K562 (cell line): ENCODE measurements at regions not wholly inside any gene's neighbourhood (a gene's known extent, or its start where the extent isn't known, plus 50 kb on each side); places are given as distances from the start of the nearest gene placed in this dataset.

Source experiments
- ATAC-seq: fragments of 200-7000 bp; cut with Tn5 transposase; 3 replicates; pipeline ENCODE4 v1.9.1; 2020; ENCODE audit warnings: moderate library complexity
- BruUV-seq: library from RNA; stranded (reverse); fragments of 400-500 nt; replicated peaks from 2 replicates; lab custom pipeline; 2021; lab: Mats Ljungman, UMichigan
- CTCF ChIA-PET: fragments of 300-600 bp; formaldehyde crosslinking; extraction: SDS; loops from one replicate; lab custom pipeline; 2021; ENCODE audit warnings: low intra/inter-chr PET ratio; lab: Yijun Ruan, JAX
- POLR2A ChIA-PET: fragments of 300-600, 350-650 bp; sonication (Branson Sonifier 250); formaldehyde crosslinking; extraction: SDS; loops from one replicate; lab custom pipeline; 2021; ENCODE audit warnings: antibody characterized with exemption, inconsistent platforms; lab: Yijun Ruan, JAX
- DNase-seq, 4 experiments: peaks; one replicate each; pipeline versions ENCODE4 v3.0.0 to v3.0.0-alpha.2; 2011 to 2018; ENCODE audit warnings: low spot score in 3 of 4, mixed read lengths in 3 of 4; ENCODE audit errors: extremely low read depth in 1 of 4
- FAIRE-seq: peaks from 2 replicates; lab custom pipeline; 2011; peaks lifted over from hg19 to GRCh38; lab: Jason Lieb, UNC
- H2AFZ ChIP-seq: 2 replicates; pipeline ENCODE4 v1.6.0; 2011; ENCODE audit warnings: low read depth, low read length, control low read depth, inconsistent platforms
- H3K27ac ChIP-seq: fragments of 200-600 bp; 3 replicates; pipeline ENCODE4 v1.8.0; 2011; ENCODE audit warnings: low read depth, mild to moderate bottlenecking, control low read depth, inconsistent platforms, low read length, moderate library complexity, mixed read lengths; ENCODE audit errors: extremely low read depth
- H3K27me3 ChIP-seq, 2 experiments: fragments of 300-600 bp in 1 of 2; 2 replicates in 1 of 2; 3 replicates in 1 of 2; pipeline versions ENCODE4 v1.6.0 to v1.8.0; 2011; ENCODE audit warnings: inconsistent platforms in 2 of 2, low read length in 2 of 2, mild to moderate bottlenecking in 1 of 2, mixed read lengths in 1 of 2, moderate library complexity in 1 of 2; ENCODE audit not compliant: control insufficient read depth in 2 of 2, insufficient read depth in 2 of 2
- H3K36me3 ChIP-seq: fragments of 300-600 bp; 3 replicates; pipeline ENCODE4 v1.8.0; 2011; ENCODE audit warnings: mild to moderate bottlenecking, low read length, inconsistent platforms; ENCODE audit not compliant: control insufficient read depth, insufficient read depth
- H3K4me1 ChIP-seq, 2 experiments: fragments of 200-600 bp in 1 of 2; replicated peaks in 1 of 2; 2 replicates in 1 of 2; 3 replicates in 1 of 2; pipeline versions ENCODE4 v1.5.1 to v1.8.0; 2011; ENCODE audit warnings: inconsistent platforms in 2 of 2, low read length in 2 of 2, mild to moderate bottlenecking in 1 of 2, mixed read lengths in 1 of 2, moderate library complexity in 1 of 2; ENCODE audit not compliant: control insufficient read depth in 2 of 2, insufficient read depth in 2 of 2
- H3K4me2 ChIP-seq: 2 replicates; pipeline ENCODE4 v1.6.1; 2011; ENCODE audit warnings: low read length, control low read depth, inconsistent platforms, mixed read lengths; ENCODE audit not compliant: insufficient read depth
- H3K4me3 ChIP-seq: fragments of 200-600 bp; sonication (generic), shearing (Covaris generic); 2 replicates; pipeline ENCODE4 v1.5.1; 2016; ENCODE audit warnings: control low read depth, inconsistent platforms
- H3K79me2 ChIP-seq: fragments of 200-600 bp; 3 replicates; pipeline ENCODE4 v1.8.0; 2011; ENCODE audit warnings: low read length, inconsistent platforms; ENCODE audit not compliant: control insufficient read depth, insufficient read depth
- H3K9ac ChIP-seq, 2 experiments: 2 replicates each; pipeline versions ENCODE4 v1.6.0 to v1.6.1; 2011; ENCODE audit warnings: low read depth in 2 of 2, low read length in 2 of 2, control low read depth in 1 of 2, inconsistent platforms in 1 of 2, mild to moderate bottlenecking in 1 of 2, mixed read lengths in 1 of 2; ENCODE audit not compliant: insufficient read depth in 1 of 2
- H3K9me1 ChIP-seq: one replicate; pipeline ENCODE4 v1.6.0; 2011; ENCODE audit warnings: inconsistent platforms, mild to moderate bottlenecking, low read length, moderate library complexity; ENCODE audit not compliant: control insufficient read depth, insufficient read depth
- H3K9me3 ChIP-seq: replicated peaks from 2 replicates; pipeline ENCODE4 v1.5.1; 2011; ENCODE audit warnings: low read depth, low read length, inconsistent platforms; ENCODE audit not compliant: control insufficient read depth, insufficient read depth
- H4K20me1 ChIP-seq: replicated peaks from 2 replicates; pipeline ENCODE4 v1.6.1; 2011; ENCODE audit warnings: low read length, inconsistent platforms, mixed read lengths; ENCODE audit not compliant: control insufficient read depth, insufficient read depth
- CHAMP1 ChIP-seq: fragments of 450-650 bp; IDR thresholded peaks from 2 replicates; pipeline ENCODE4 v1.6.1; 2016; ENCODE audit warnings: mild to moderate bottlenecking
- CHD1 ChIP-seq: fragments of 200-600 bp; sonication (generic); IDR thresholded peaks from one replicate; pipeline ENCODE4 v1.6.1; 2012; ENCODE audit warnings: mild to moderate bottlenecking, moderate library complexity, low read length, inconsistent platforms
- TOE1 ChIP-seq, 2 experiments: fragments of 450-650 bp in 1 of 2; sonication (generic) in 1 of 2; formaldehyde crosslinking in 1 of 2; IDR thresholded peaks; 2 replicates each; pipeline versions ENCODE4 v1.7.1 to v1.8.0; 2016 to 2022; ENCODE audit warnings: borderline replicate concordance in 2 of 2, mild to moderate bottlenecking in 2 of 2, antibody characterized with exemption in 1 of 2, inconsistent platforms in 1 of 2, low read depth in 1 of 2, missing genetic modification reagents in 1 of 2, moderate library complexity in 1 of 2
- TRIM24 ChIP-seq, 2 experiments: fragments of 450-650 bp; IDR thresholded peaks; 2 replicates each; pipeline ENCODE4 v1.6.1; 2016
- U2AF1 ChIP-seq: fragments of 200-400 bp; formaldehyde crosslinking; optimal IDR thresholded peaks from 2 replicates; pipeline ENCODE3; 2017; ENCODE audit warnings: mild to moderate bottlenecking, low read depth, low read length, moderate library complexity
- WGBS: fragments of 100-300 bp; shearing (Covaris generic); methylation state at CpG from one replicate; pipeline ENCODE4 v1.1.6; 2016; ENCODE audit warnings: low coverage, mixed read lengths; ENCODE audit not compliant: insufficient coverage; ENCODE audit errors: missing lambda C conversion rate; 5-methylcytosine and 5-hydroxymethylcytosine counted together
- in situ Hi-C: fragments of 300-500 bp; cut with MboI; formaldehyde crosslinking; loops from 4 replicates; pipeline ENCODE4 v1.15.0; 2018; ENCODE audit warnings: inconsistent platforms, mixed read lengths
- intact Hi-C: fragments of 100-400 bp; cut with micrococcal nuclease; formaldehyde crosslinking; loops from 2 replicates; pipeline ENCODE4 v1.14.2; 2022

DNA sequence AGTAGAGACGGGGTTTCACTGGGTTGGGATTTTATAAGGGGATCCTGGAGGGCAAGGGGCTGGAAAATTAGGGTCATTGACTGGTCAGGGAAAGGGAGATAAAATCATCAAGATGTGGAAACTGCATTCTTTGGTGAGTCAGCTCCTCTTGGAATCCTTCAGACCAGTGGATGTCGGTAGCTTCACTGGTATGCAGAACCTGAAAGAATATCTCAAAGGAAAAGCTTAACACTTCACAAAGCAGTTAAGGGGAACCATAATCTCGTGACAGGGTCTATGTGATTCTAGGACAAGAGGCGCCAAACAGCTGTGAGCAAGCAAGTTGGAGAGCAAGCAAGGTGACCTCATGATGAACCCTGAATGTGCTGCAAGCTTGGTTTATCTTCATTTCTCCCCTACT is 634.7 kb upstream of the AUTS2 start:
- no peak overlapping the region for H3K4me3 ChIP-seq
- FAIRE-seq (no peak), ATAC-seq (no peak), DNase-seq (no peak)
- H2AFZ ChIP-seq = no peak overlapping the region
- BruUV-seq = no TSS peak
- H3K79me2 ChIP-seq = no peaks in the 10 kb centered on the region
- POLR2A ChIA-PET = interaction anchor here (0.6 kb wide), 1 partner anchor 33 kb away, joined by 3 read pairs; no protein-coding TSS in a partner anchor
- in situ Hi-C loops (no loop called here), intact Hi-C loops (no loop called here)
- no peaks in the 10 kb centered on the region for H3K9me1 ChIP-seq
- H4K20me1 ChIP-seq = no peaks in the 10 kb centered on the region
- H3K9ac ChIP-seq = no peak overlapping the region
- CTCF ChIA-PET = no interaction called here
- H3K4me1 ChIP-seq = no peaks in the 10 kb centered on the region
- 0% methylated on average over 4 of the region's 4 CpGs for WGBS
- H3K9me3 ChIP-seq = no peaks in the 10 kb centered on the region
- H3K27ac ChIP-seq = no peak overlapping the region
- no peaks in the 10 kb centered on the region for H3K27me3 ChIP-seq
- no peak overlapping the region for H3K4me2 ChIP-seq
- TF ChIP-seq U2AF1 (no peak), CHD1 (no peak), TRIM24 (IDR thresholded peaks at IDR 0.05) (no peak), TOE1 (IDR thresholded peaks at IDR 0.05; ENCODE audit: borderline replicate concordance) (no peak), TOE1 (CRISPR knock-in tag; IDR thresholded peaks at IDR 0.05; ENCODE audit: borderline replicate concordance, low read depth) (no peak), CHAMP1 (no peak)
- H3K36me3 ChIP-seq = no peaks in the 10 kb centered on the region
